ENCODE measurements at regions not wholly inside any gene's neighbourhood (a gene's known extent, or its start where the extent isn't known, plus 50 kb on each side); places are given as distances from the start of the nearest gene placed in this dataset.

DNA sequence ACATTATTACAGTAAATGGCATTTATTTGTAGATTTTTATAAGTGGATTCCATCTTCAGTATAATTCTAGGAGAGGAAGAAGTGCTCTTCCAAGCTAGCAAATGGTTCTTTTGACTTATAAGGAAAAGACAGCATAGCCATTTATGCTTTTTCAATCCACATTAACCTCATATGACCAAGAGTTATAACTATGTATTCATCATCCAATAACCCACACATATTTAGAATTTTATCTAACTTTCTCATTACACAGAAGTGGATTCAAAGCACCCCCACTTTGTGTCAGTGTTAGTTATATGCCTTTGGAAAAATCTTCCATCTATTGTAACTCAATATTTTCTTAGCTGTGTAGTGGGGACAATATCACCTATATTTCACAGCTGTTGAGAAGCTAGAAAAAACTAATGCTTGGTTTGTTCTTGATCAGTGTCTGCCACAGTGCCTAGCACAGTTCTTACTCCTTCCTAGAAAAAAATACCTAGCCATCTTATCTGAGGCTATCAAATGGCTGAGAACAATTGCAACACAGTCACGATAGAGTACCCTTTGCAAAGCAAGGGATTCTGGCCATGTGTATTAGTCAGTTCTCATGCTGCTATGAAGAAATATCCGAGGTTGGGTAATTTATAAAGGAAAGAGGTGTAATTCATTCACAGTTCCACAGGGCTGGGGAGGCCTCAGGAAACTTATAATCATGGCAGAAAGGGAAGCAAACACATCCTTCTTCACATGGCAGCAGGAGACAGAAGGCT lies 986.3 kb downstream of the TFAP2A start:
- no peaks in the 10 kb centered on the region for H3K36me3 ChIP-seq
- DNase-seq (ENCODE audit: low spot score in 2 of 2) = no peak
- TF ChIP-seq CTCF (IDR thresholded peaks at IDR 0.05) = no peak
- H3K27me3 ChIP-seq = no peaks in the 10 kb centered on the region
- no peak overlapping the region for H3K27ac ChIP-seq
- no peak overlapping the region for H3K4me3 ChIP-seq
- H3K9me3 ChIP-seq = no peaks in the 10 kb centered on the region
- intact Hi-C loops (cut with DNase I) = no loop called here
- H3K4me1 ChIP-seq = no peaks in the 10 kb centered on the region

- no peaks in the 10 kb centered on the region for H3K36me3 ChIP-seq
- intact Hi-C loops (cut with DNase I) = no loop called here
- H3K4me1 ChIP-seq = no peaks in the 10 kb centered on the region
- no peak overlapping the region for H3K4me3 ChIP-seq
- H3K27ac ChIP-seq = no peak overlapping the region
- DNase-seq (ENCODE audit: low spot score in 2 of 2) = no peak
- H3K9me3 ChIP-seq = no peaks in the 10 kb centered on the region
- no peak for TF ChIP-seq CTCF (IDR thresholded peaks at IDR 0.05)
- no peaks in the 10 kb centered on the region for H3K27me3 ChIP-seq
Observed at GRCh38 chr6:9422138-9422537, 986.8 kb upstream of the SLC35B3 start.

DNA sequence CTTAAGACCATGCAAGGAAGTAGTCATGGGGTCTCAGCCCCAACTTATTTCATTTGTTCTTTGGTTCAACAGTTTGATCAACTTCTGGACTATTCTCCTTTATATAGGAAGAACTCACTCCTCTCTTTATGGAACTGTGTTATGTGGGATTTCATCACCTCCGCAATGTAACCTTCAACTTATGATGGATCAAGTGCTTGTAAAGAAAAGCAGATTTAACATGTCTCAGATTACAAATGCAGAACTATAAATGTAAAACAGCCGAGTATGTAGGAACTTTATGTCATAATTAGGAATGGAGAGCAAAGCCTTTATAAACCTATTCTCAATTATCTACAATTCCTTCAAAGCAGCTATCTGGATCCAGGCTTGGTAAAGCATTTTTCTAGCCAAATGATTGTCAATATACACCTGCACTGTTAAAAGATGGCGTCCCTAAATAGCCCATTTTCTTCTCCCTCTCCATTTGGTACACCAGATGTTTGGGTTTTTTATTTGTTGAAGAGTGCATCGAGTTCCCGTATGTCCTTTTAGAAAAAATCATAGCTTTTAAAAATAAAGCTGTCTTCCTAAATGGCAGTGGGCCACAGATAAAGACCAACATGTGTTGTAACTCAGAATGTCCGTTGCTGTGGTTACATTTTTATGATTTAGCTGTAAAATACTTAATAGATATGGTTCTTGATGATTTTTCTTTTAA lies 985.1 kb upstream of the SLC35B3 start:
- H3K4me1 ChIP-seq = no peaks in the 10 kb centered on the region
- no peak overlapping the region for H3K4me3 ChIP-seq
- TF ChIP-seq CTCF (IDR thresholded peaks at IDR 0.05) = no peak
- intact Hi-C loops (cut with DNase I) = no loop called here
- no peak overlapping the region for H3K27ac ChIP-seq
- no peaks in the 10 kb centered on the region for H3K36me3 ChIP-seq
- H3K27me3 ChIP-seq = no peaks in the 10 kb centered on the region
- no peak for DNase-seq (ENCODE audit: low spot score in 2 of 2)
- H3K9me3 ChIP-seq = no peaks in the 10 kb centered on the region

DNA sequence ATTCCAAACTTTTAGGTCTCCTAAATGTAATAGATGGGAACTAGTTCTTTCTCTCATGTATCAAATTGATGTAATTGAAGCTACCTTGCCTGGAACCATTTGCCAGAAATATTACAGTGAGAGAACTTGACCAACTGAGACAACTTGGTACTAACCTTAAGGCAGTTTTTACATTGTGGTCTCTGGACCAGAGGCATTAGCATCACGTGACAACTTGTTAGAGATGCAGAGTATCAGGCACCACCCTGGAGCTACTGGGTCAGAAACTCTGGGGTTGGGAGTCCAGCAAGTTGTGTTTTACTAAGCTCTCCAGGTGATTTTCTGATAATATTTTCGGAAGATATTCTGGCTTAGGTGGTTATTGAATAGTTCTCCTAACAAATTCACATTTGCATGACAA lies 982.1 kb upstream of the SLC35B3 start:
- no peaks in the 10 kb centered on the region for H3K36me3 ChIP-seq
- H3K4me1 ChIP-seq = no peaks in the 10 kb centered on the region
- no peaks in the 10 kb centered on the region for H3K9me3 ChIP-seq
- no peak overlapping the region for H3K4me3 ChIP-seq
- DNase-seq (ENCODE audit: low spot score in 2 of 2) = no peak
- H3K27ac ChIP-seq = no peak overlapping the region
- no peak for TF ChIP-seq CTCF (IDR thresholded peaks at IDR 0.05)
- intact Hi-C loops (cut with DNase I) = no loop called here
- H3K27me3 ChIP-seq = no peaks in the 10 kb centered on the region

DNA sequence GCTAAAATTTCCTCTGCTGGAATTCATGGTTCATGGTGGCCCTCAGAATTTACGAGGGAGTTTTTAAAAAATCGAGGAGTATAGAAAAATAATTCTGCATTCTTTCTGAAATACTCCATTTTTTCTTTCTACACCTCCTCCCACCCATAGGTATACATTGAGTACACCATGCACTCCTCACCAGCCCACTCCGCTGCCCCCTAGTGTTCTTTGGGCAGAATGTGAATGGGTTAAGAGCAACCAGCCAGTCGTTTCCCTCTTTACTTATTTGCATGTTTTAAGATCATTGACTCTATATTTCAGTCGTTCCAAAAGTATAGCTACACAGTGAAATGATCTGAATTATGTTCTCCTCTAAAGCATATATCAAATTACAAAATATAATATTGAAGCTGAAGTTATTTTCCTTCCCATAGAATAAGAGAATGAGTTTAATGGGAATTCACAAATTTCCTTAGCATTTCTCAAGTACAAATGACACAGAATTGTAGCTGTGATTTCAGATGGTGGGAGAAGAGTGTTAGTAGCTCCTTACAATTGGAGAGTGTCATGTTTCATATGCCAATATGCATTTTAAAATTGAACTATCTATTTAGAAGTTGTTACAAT lies 977.7 kb upstream of the SLC35B3 start:
- no peak overlapping the region for H3K4me3 ChIP-seq
- no peak for DNase-seq (ENCODE audit: low spot score in 2 of 2)
- no peaks in the 10 kb centered on the region for H3K4me1 ChIP-seq
- no peaks in the 10 kb centered on the region for H3K9me3 ChIP-seq
- intact Hi-C loops (cut with DNase I) = no loop called here
- no peak overlapping the region for H3K27ac ChIP-seq
- TF ChIP-seq CTCF (IDR thresholded peaks at IDR 0.05) = no peak
- no peaks in the 10 kb centered on the region for H3K27me3 ChIP-seq
- no peaks in the 10 kb centered on the region for H3K36me3 ChIP-seq

All from ascending aorta (tissue), 2 donors.